Mesenteric fat pad (tissue), 1 donor: ENCODE measurements at regions not wholly inside any gene's neighbourhood (a gene's known extent, or its start where the extent isn't known, plus 50 kb on each side); places are given as distances from the start of the nearest gene placed in this dataset.
"Not testable (repeated sequence)": the region's sequence is repeated elsewhere in the genome, so short reads cannot be mapped to it uniquely, and the experiment has no call there.

Experiments used
- DNase-seq: peaks from one replicate; pipeline ENCODE4 v3.0.0-alpha.2; 2020; ENCODE audit warnings: low spot score
- donor health status: DM: yes; HTN: yes; CAD: no.

DNA sequence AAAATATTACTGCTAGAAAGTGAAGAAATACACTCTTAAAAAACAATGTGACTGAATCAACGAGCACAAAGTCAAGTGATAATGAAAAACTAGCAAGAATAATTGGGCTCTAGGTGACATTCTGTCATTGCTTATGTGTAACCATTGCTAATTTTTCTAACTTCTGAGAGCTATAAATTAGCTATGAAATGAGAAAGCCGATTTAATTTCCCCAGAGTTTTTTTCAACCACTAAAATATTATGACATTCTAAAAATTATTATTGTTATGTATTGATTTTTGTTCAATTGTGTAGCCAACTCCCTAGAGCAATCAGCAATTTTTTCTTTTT is 458.6 kb upstream of the ATXN8OS start:
- no peak for DNase-seq

GRCh38 chr13:69648340-69649062 is 459.1 kb upstream of the ATXN8OS start:
- no peak for DNase-seq

DNA sequence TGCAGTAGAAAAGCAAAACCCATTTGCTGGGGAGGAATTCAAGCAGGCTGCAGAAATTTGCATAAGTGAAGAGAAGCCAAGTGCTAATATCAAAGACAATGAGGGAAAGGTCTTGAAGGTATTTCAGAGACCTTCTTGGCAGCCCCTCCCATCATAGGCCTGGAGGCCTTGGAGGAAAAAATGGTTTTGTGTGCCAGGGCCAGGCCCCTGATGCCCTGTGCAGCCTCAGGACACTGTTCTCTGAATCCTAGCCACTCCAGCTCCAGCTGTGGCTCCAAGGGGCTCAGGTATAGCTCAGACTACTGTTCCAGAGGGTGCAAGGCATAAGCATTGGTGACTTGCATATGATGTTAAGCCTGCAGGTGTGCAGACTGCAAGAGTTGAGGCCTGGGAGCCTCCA is 463.2 kb upstream of the ATXN8OS start:
- DNase-seq: no peak

- DNase-seq: no peak
These were observed 465.9 kb upstream of the ATXN8OS start for GRCh38 chr13:69641773-69642172.

GRCh38 chr13:69633044-69633443 is 474.6 kb upstream of the ATXN8OS start:
- DNase-seq: no peak

GRCh38 chr13:69623973-69624372 is 483.7 kb upstream of the ATXN8OS start:
- DNase-seq: no peak

DNA sequence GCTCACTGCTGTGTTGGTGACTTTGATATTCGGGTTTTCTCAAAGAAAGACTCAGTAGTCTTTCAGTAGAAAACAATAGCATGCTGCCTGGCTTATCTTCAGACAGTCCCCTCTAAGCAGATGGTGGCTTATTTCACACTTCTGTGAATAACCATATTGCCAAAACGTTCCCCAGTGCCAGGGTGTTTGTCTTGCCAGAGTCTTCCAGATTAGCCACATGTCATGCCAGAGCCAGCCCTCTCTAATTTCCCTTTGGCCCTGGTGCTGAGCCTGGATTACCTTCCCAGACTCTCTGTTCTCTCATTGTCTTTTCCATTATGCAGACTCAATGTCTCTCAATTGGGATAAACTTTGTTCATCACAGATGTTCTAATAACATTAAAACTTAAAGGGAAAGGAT is 488.0 kb upstream of the ATXN8OS start:
- no peak for DNase-seq

GRCh38 chr13:69618838-69619237 is 488.8 kb upstream of the ATXN8OS start:
- no peak for DNase-seq

GRCh38 chr13:69618393-69618792 is 489.2 kb upstream of the ATXN8OS start:
- no peak for DNase-seq

- no peak for DNase-seq
These were observed 490.0 kb upstream of the ATXN8OS start for GRCh38 chr13:69617587-69617986.

DNA sequence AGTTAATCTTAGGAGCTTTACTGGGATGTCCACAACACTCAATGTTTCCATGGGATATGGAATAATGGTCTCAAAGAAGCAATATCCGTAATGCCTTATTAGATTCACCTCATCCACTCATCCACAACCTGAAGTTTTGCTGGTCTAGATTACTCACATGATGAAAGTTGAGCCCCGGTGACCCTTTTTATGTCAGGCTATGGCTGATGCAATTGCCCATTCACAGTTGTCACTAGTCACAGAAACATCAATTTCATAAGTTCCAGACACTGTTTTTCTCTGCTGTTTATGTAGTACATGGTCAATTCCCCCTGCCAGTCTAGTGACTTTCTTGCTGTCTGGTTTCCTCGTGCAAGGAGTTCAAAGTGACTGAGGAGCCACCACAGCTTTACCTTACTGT is 491.2 kb upstream of the ATXN8OS start:
- no peak for DNase-seq

- DNase-seq: not testable (repeated sequence)
These were observed 492.6 kb upstream of the ATXN8OS start for GRCh38 chr13:69615055-69615454.

- no peak for DNase-seq
These were observed 502.9 kb upstream of the ATXN8OS start for GRCh38 chr13:69604698-69605097.

DNA sequence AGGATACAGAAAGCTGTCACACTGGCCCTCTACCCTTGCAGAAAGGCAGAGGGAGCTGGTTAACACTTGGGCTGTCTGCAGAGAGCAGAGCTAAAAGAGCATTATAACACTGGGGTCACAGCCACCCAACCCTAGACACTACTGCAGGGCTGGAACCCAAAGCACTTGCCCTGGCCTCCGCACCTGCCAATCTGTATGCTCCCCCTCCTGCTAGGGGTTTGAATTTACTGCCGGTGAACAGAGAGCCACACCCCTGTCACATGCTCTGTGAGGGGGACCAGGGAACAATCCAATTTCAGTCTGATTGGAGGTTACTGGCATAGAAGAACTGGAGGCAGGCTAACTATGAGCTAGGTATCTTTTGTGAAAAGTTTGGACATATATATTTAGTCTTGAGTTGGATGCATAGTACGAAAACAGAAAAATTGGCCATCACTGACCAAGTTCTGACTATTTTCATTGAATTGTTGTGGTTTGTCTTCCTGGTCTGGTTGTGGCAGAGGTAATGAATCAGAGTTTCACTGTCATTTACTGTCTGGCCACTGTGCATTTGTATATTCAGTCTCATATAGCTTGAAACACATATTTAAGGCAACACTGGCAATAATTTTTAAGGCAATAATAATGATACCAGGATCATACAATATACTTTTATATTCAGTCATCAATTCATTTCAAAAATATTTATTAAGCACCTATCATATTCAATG is 504.3 kb upstream of the ATXN8OS start:
- DNase-seq: no peak

GRCh38 chr13:69601661-69602060 is 506.0 kb upstream of the ATXN8OS start:
- no peak for DNase-seq

DNA sequence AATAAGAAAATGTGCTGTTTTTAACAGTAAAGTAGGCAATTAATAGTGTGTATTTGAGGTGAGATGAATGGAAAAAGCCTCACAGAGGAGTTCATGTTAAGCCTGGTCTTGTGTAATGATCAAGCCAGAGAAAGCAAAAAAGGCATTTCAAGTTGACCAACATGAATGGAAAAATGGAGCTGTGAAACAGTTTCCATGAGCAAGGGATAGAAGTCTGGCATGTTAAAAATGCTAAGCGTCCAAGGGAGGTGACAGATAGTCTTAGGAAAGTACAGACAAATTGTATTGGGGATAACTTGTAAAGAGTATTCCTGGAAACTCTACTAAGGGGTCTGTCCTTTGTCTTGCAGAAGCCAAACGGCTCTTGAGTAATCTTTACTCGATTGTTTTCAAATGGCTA is 506.8 kb upstream of the ATXN8OS start:
- DNase-seq: no peak

DNA sequence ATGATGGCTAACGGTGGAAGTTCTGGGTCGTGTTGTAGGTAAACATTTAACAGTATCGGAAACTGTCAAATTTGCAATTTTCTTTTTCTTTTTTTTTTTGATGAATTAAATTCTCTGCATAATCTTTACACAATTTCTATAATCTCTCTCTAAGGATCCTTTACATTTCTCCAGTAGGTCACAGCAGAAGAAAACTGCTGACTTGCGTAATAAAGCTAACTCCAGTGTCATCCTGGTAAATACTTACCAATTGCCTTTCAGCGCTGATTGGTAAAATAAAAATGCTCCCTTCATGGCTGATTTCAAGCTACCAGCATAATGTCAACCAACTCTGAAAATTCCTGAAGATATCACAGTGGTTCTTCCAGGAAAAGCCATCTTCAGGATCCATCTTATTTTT is 510.5 kb upstream of the ATXN8OS start:
- no peak for DNase-seq

DNA sequence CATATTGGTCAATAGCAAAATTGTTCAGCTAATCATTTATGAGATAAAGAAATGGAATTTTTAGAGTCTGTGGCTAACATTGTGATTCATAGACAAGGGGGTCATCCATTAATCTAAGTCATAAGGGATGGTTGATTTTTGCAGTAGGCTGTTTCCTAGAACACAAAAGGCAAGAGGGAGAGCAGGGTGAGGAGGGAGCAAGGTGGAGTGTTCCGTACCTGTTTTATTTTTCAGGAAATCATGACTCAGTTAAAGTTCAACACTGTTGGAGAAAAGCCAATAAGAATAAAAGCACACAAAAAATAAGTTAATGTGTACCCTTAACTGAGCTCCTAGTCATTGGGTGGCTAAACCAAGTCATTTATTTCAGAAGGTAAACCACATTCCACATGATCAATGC is 512.4 kb upstream of the ATXN8OS start:
- no peak for DNase-seq

GRCh38 chr13:69591437-69591836 is 516.2 kb upstream of the ATXN8OS start:
- no peak for DNase-seq

GRCh38 chr13:69589531-69590235 is 517.9 kb upstream of the ATXN8OS start:
- DNase-seq: no peak

DNA sequence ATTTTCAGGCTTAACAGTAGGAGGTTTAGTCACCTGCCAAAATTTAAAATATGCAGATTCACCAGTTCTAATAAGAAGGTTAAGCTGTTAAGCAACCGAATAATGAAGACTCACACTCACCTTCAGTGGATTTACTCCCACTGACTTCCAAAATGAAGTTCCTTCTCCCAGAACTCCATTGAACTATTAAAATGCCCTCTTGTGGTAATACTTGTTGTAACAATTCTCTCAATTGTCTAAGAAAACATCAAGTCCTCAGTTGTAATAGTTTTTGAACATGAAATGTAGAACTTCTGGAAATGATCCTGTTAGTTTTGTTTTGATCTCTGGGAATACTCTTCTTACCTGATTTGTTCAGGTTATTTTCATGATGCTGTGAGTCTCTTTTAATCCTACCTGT is 522.0 kb upstream of the ATXN8OS start:
- no peak for DNase-seq

DNA sequence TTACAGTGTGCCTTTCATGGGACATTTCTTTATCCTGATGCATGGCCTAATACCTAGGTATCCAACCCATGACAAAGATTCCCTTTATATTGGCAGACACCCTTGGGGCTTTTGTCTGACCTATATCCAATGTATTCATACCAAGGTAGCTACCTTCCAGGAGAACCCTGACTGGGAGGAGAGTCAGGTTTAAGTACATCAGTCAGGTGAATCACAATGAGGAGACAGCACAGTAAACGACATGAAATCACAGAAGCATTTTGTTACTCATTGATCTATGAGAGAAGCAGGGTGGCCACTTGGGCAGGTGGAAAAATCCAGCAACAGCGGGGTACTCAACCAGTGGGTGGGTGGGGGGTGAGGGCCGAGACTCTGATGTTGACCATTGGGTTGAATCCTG is 527.4 kb upstream of the ATXN8OS start:
- DNase-seq: no peak

- DNase-seq: no peak
These were observed 528.3 kb upstream of the ATXN8OS start for GRCh38 chr13:69579351-69579750.
